ENCODE measurements at regions not wholly inside any gene's neighbourhood (a gene's known extent, or its start where the extent isn't known, plus 50 kb on each side); places are given as distances from the start of the nearest gene placed in this dataset.
"Not testable (repeated sequence)": the region's sequence is repeated elsewhere in the genome, so short reads cannot be mapped to it uniquely, and the experiment has no call there.

- H3K23ac ChIP-seq (ENCODE audit: low read depth, low read length, poor library complexity); DNase-seq (ENCODE audit: low spot score); H3K27me3 ChIP-seq (ENCODE audit: control insufficient read depth in 3 of 3, insufficient read depth in 3 of 3, low read depth in 1 of 3, low read length in 3 of 3); H3K9me3 ChIP-seq (replicated peaks in 1 of 2; ENCODE audit: control insufficient read depth in 2 of 2, insufficient read depth in 1 of 2, low read depth in 1 of 2, low read length in 2 of 2); H2BK15ac ChIP-seq (ENCODE audit: low read length); H3K4me2 ChIP-seq (ENCODE audit: insufficient read depth, low read length, poor library complexity, severe bottlenecking); H4K8ac ChIP-seq (ENCODE audit: low read depth, low read length); H3K27ac ChIP-seq (replicated peaks; ENCODE audit: low read length); H2BK120ac ChIP-seq (ENCODE audit: low read depth, low read length); H4K91ac ChIP-seq (ENCODE audit: low read depth, low read length, poor library complexity); H2AK5ac ChIP-seq (ENCODE audit: low read depth, low read length); H3K4me3 ChIP-seq (ENCODE audit: low read length in 2 of 2); H2BK12ac ChIP-seq (ENCODE audit: low read length); H3K36me3 ChIP-seq (replicated peaks in 1 of 2; ENCODE audit: control insufficient read depth in 2 of 2, insufficient read depth in 2 of 2, low read length in 2 of 2); H3K4ac ChIP-seq (ENCODE audit: low read length); H3K9ac ChIP-seq (ENCODE audit: low read depth, low read length, poor library complexity); H3K18ac ChIP-seq (ENCODE audit: low read length); H3K14ac ChIP-seq (ENCODE audit: low read length); H2AFZ ChIP-seq (ENCODE audit: low read length); H3K79me1 ChIP-seq (ENCODE audit: low read depth, low read length); H3K4me1 ChIP-seq (ENCODE audit: control insufficient read depth in 2 of 2, insufficient read depth in 1 of 2, low read depth in 1 of 2, low read length in 2 of 2); H2BK5ac ChIP-seq (ENCODE audit: low read length): not testable (repeated sequence)
- WGBS, 2 donors (ENCODE audit: extremely low coverage in 2 of 2, insufficient read length in 2 of 2, insufficient replicate concordance in 1 of 2), result no CpG with 5 or more reads among the region's 1 CpG
Measured at GRCh38 chr12:37441371-37441770, 875.2 kb upstream of the ALG10B start.

GRCh38 chr12:37455646-37456045, 860.9 kb upstream of the ALG10B start:
- not testable (repeated sequence) for H3K18ac ChIP-seq (ENCODE audit: low read length); H3K4me2 ChIP-seq (ENCODE audit: insufficient read depth, low read length, poor library complexity, severe bottlenecking)
- no CpG with 5 or more reads among the region's 3 CpGs for WGBS, 2 donors (ENCODE audit: extremely low coverage in 2 of 2, insufficient read length in 2 of 2, insufficient replicate concordance in 1 of 2)

GRCh38 chr12:37497939-37498338, 818.6 kb upstream of the ALG10B start:
- not testable (repeated sequence) for H2AK5ac ChIP-seq (ENCODE audit: low read depth, low read length); H3K14ac ChIP-seq (ENCODE audit: low read length); H3K18ac ChIP-seq (ENCODE audit: low read length); H3K9me3 ChIP-seq (replicated peaks in 1 of 2; ENCODE audit: control insufficient read depth in 2 of 2, insufficient read depth in 1 of 2, low read depth in 1 of 2, low read length in 2 of 2); H3K79me1 ChIP-seq (ENCODE audit: low read depth, low read length); H4K8ac ChIP-seq (ENCODE audit: low read depth, low read length); H2BK15ac ChIP-seq (ENCODE audit: low read length); H2BK120ac ChIP-seq (ENCODE audit: low read depth, low read length); H3K27me3 ChIP-seq (ENCODE audit: control insufficient read depth in 3 of 3, insufficient read depth in 3 of 3, low read depth in 1 of 3, low read length in 3 of 3); H4K91ac ChIP-seq (ENCODE audit: low read depth, low read length, poor library complexity); H3K9ac ChIP-seq (ENCODE audit: low read depth, low read length, poor library complexity); H2AFZ ChIP-seq (ENCODE audit: low read length); H3K27ac ChIP-seq (replicated peaks; ENCODE audit: low read length); H2BK12ac ChIP-seq (ENCODE audit: low read length); H3K36me3 ChIP-seq (replicated peaks in 1 of 2; ENCODE audit: control insufficient read depth in 2 of 2, insufficient read depth in 2 of 2, low read length in 2 of 2); H3K4me2 ChIP-seq (ENCODE audit: insufficient read depth, low read length, poor library complexity, severe bottlenecking); H3K4me1 ChIP-seq (ENCODE audit: control insufficient read depth in 2 of 2, insufficient read depth in 1 of 2, low read depth in 1 of 2, low read length in 2 of 2); H3K4me3 ChIP-seq (ENCODE audit: low read length in 2 of 2); DNase-seq (ENCODE audit: low spot score); H2BK5ac ChIP-seq (ENCODE audit: low read length); H3K4ac ChIP-seq (ENCODE audit: low read length); H3K23ac ChIP-seq (ENCODE audit: low read depth, low read length, poor library complexity)
- no CpG with 5 or more reads among the region's 4 CpGs for WGBS, 2 donors (ENCODE audit: extremely low coverage in 2 of 2, insufficient read length in 2 of 2, insufficient replicate concordance in 1 of 2)

More at GRCh38 chr12:37455646-37456045, 860.9 kb upstream of the ALG10B start:
- not testable (repeated sequence) for H3K27me3 ChIP-seq (ENCODE audit: control insufficient read depth in 3 of 3, insufficient read depth in 3 of 3, low read depth in 1 of 3, low read length in 3 of 3); H3K4me1 ChIP-seq (ENCODE audit: control insufficient read depth in 2 of 2, insufficient read depth in 1 of 2, low read depth in 1 of 2, low read length in 2 of 2); H2BK12ac ChIP-seq (ENCODE audit: low read length); H3K27ac ChIP-seq (replicated peaks; ENCODE audit: low read length); H3K23ac ChIP-seq (ENCODE audit: low read depth, low read length, poor library complexity); H2BK15ac ChIP-seq (ENCODE audit: low read length); H4K8ac ChIP-seq (ENCODE audit: low read depth, low read length); H3K9ac ChIP-seq (ENCODE audit: low read depth, low read length, poor library complexity); H2BK5ac ChIP-seq (ENCODE audit: low read length); H3K14ac ChIP-seq (ENCODE audit: low read length); H2BK120ac ChIP-seq (ENCODE audit: low read depth, low read length); H4K91ac ChIP-seq (ENCODE audit: low read depth, low read length, poor library complexity); H2AK5ac ChIP-seq (ENCODE audit: low read depth, low read length); H3K4me3 ChIP-seq (ENCODE audit: low read length in 2 of 2); H3K36me3 ChIP-seq (replicated peaks in 1 of 2; ENCODE audit: control insufficient read depth in 2 of 2, insufficient read depth in 2 of 2, low read length in 2 of 2); H3K4ac ChIP-seq (ENCODE audit: low read length); H3K9me3 ChIP-seq (replicated peaks in 1 of 2; ENCODE audit: control insufficient read depth in 2 of 2, insufficient read depth in 1 of 2, low read depth in 1 of 2, low read length in 2 of 2); H2AFZ ChIP-seq (ENCODE audit: low read length); DNase-seq (ENCODE audit: low spot score); H3K79me1 ChIP-seq (ENCODE audit: low read depth, low read length)

GRCh38 chr12:37510256-37510655, 806.3 kb upstream of the ALG10B start:
- H3K9ac ChIP-seq (ENCODE audit: low read depth, low read length, poor library complexity); H3K9me3 ChIP-seq (replicated peaks in 1 of 2; ENCODE audit: control insufficient read depth in 2 of 2, insufficient read depth in 1 of 2, low read depth in 1 of 2, low read length in 2 of 2); H3K23ac ChIP-seq (ENCODE audit: low read depth, low read length, poor library complexity); H2BK12ac ChIP-seq (ENCODE audit: low read length); H3K18ac ChIP-seq (ENCODE audit: low read length); H2AK5ac ChIP-seq (ENCODE audit: low read depth, low read length); DNase-seq (ENCODE audit: low spot score); H3K27ac ChIP-seq (replicated peaks; ENCODE audit: low read length); H2BK15ac ChIP-seq (ENCODE audit: low read length); H4K8ac ChIP-seq (ENCODE audit: low read depth, low read length); H3K4me1 ChIP-seq (ENCODE audit: control insufficient read depth in 2 of 2, insufficient read depth in 1 of 2, low read depth in 1 of 2, low read length in 2 of 2); H4K91ac ChIP-seq (ENCODE audit: low read depth, low read length, poor library complexity); H3K4me3 ChIP-seq (ENCODE audit: low read length in 2 of 2); H2BK120ac ChIP-seq (ENCODE audit: low read depth, low read length); H3K4ac ChIP-seq (ENCODE audit: low read length); H2BK5ac ChIP-seq (ENCODE audit: low read length); H3K4me2 ChIP-seq (ENCODE audit: insufficient read depth, low read length, poor library complexity, severe bottlenecking); H3K14ac ChIP-seq (ENCODE audit: low read length); H2AFZ ChIP-seq (ENCODE audit: low read length); H3K79me1 ChIP-seq (ENCODE audit: low read depth, low read length); H3K27me3 ChIP-seq (ENCODE audit: control insufficient read depth in 3 of 3, insufficient read depth in 3 of 3, low read depth in 1 of 3, low read length in 3 of 3); H3K36me3 ChIP-seq (replicated peaks in 1 of 2; ENCODE audit: control insufficient read depth in 2 of 2, insufficient read depth in 2 of 2, low read length in 2 of 2): not testable (repeated sequence)
